Esophagus squamous epithelium (tissue), 4 donors: ENCODE measurements at regions not wholly inside any gene's neighbourhood (a gene's known extent, or its start where the extent isn't known, plus 50 kb on each side); places are given as distances from the start of the nearest gene placed in this dataset.

Experiments used
- POLR2A ChIP-seq, 4 donors: fragments of 450-650 bp; IDR thresholded peaks; one replicate each; pipeline ENCODE4 v1.6.1; 2017; ENCODE audit warnings: antibody characterized with exemption in 4 of 4, mild to moderate bottlenecking in 4 of 4, moderate library complexity in 3 of 4
- TF ChIP-seq, protein P1 (sequence below), 6 experiments: fragments of 450-650 bp in 4 of 6; fragments of 200-600 bp in 2 of 6; sonication (generic) in 2 of 6; IDR thresholded peaks; one replicate each; pipeline ENCODE4 v1.5.1; 2016 to 2019; ENCODE audit warnings: antibody characterized with exemption in 6 of 6, mild to moderate bottlenecking in 4 of 6, moderate library complexity in 4 of 6

DNA sequence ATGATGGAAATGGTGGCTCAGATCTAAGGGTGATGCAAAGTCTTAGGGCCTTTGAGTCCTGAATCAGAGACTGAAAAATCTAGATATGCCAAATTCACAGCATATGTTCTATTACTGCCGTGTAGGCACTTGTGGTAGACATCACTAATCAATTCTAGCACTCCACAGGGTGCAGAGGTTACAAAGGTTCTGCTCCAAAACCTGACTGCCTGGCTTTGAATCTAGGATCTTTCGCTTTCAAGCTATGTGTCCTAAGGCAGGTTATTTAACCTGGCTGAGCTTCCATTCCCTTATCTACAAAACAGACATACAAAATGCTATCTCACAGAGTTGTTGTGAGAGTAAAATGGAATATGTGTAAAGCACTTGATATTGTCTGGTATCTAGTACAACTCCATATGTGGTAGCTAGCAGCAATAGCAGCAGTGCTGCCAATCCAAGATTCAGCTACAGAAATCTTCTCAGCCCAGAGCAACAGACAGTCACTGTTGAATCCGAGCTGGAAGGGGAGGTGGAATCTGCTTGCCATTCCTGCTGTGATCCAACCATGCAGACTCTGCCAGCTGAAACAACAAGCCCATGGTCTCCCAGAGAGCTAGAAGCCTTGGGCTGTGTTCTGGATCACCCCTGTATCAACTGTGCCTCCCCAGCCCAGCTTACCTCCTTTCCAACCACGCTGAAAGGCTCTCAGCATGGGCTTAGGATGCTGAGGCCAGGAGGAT, 206.9 kb downstream of the TFAP2C start:
- TF ChIP-seq, protein P1, sequence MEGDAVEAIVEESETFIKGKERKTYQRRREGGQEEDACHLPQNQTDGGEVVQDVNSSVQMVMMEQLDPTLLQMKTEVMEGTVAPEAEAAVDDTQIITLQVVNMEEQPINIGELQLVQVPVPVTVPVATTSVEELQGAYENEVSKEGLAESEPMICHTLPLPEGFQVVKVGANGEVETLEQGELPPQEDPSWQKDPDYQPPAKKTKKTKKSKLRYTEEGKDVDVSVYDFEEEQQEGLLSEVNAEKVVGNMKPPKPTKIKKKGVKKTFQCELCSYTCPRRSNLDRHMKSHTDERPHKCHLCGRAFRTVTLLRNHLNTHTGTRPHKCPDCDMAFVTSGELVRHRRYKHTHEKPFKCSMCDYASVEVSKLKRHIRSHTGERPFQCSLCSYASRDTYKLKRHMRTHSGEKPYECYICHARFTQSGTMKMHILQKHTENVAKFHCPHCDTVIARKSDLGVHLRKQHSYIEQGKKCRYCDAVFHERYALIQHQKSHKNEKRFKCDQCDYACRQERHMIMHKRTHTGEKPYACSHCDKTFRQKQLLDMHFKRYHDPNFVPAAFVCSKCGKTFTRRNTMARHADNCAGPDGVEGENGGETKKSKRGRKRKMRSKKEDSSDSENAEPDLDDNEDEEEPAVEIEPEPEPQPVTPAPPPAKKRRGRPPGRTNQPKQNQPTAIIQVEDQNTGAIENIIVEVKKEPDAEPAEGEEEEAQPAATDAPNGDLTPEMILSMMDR (IDR thresholded peaks at IDR 0.05), result no peak
- no peak for TF ChIP-seq POLR2A (IDR thresholded peaks at IDR 0.05)
